Spleen (tissue), 7 donors: ENCODE measurements at regions not wholly inside any gene's neighbourhood (a gene's known extent, or its start where the extent isn't known, plus 50 kb on each side); places are given as distances from the start of the nearest gene placed in this dataset.

Experiments used
- POLR2A ChIP-seq, 3 donors: fragments of 450-650 bp; IDR thresholded peaks; one replicate each; pipeline ENCODE4 v1.5.1; 2017; ENCODE audit warnings: antibody characterized with exemption in 3 of 3, mild to moderate bottlenecking in 1 of 3
- TF ChIP-seq, protein P1 (sequence below), 11 experiments: fragments of 200-600 bp in 7 of 11; fragments of 450-650 bp in 4 of 11; sonication (generic) in 4 of 11; IDR thresholded peaks in 8 of 11; conservative IDR thresholded peaks in 3 of 11; 1 replicate in 7 of 11; 2 replicates in 4 of 11; pipeline versions ENCODE4 v1.4.0 to v1.8.0; 2016 to 2021; ENCODE audit warnings: antibody characterized with exemption in 11 of 11, inconsistent platforms in 4 of 11, mild to moderate bottlenecking in 1 of 11
- donor health status: DM: no; HTN: no; CAD: no; lungs with moderate emphysema.
- donor health status: DM: no; HTN: no; CAD: no.
- donor health status: DM: no; HTN: no; CAD: no.

DNA sequence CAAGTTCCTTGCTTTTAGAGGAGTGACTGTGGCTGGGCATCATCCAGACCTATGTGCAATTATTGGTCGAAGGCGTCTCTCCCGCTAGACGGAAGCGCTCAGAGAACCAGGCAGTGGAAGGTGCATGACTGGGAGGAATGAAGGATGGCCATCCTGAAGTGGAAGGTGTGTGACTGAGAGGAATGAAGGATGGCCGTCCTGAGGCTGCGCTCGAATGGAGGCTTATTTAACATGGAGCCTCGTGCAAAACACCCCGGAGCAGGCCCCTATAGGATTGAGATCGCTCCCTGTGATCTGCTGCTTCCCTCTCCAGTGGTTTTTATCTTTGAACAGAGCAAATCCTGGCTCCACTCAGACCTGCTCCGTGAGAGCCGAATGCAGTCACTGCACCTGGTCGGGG is 140.2 kb upstream of the ID2 start:
- TF ChIP-seq, protein P1, sequence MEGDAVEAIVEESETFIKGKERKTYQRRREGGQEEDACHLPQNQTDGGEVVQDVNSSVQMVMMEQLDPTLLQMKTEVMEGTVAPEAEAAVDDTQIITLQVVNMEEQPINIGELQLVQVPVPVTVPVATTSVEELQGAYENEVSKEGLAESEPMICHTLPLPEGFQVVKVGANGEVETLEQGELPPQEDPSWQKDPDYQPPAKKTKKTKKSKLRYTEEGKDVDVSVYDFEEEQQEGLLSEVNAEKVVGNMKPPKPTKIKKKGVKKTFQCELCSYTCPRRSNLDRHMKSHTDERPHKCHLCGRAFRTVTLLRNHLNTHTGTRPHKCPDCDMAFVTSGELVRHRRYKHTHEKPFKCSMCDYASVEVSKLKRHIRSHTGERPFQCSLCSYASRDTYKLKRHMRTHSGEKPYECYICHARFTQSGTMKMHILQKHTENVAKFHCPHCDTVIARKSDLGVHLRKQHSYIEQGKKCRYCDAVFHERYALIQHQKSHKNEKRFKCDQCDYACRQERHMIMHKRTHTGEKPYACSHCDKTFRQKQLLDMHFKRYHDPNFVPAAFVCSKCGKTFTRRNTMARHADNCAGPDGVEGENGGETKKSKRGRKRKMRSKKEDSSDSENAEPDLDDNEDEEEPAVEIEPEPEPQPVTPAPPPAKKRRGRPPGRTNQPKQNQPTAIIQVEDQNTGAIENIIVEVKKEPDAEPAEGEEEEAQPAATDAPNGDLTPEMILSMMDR (IDR thresholded peaks at IDR 0.05 in 8 of 11, conservative IDR thresholded peaks at IDR 0.05 in 3 of 11) = no peak
- no peak for TF ChIP-seq POLR2A (IDR thresholded peaks at IDR 0.05)
